ENCODE measurements at regions not wholly inside any gene's neighbourhood (a gene's known extent, or its start where the extent isn't known, plus 50 kb on each side); places are given as distances from the start of the nearest gene placed in this dataset.
"Not testable (repeated sequence)": the region's sequence is repeated elsewhere in the genome, so short reads cannot be mapped to it uniquely, and the experiment has no call there.

DNA sequence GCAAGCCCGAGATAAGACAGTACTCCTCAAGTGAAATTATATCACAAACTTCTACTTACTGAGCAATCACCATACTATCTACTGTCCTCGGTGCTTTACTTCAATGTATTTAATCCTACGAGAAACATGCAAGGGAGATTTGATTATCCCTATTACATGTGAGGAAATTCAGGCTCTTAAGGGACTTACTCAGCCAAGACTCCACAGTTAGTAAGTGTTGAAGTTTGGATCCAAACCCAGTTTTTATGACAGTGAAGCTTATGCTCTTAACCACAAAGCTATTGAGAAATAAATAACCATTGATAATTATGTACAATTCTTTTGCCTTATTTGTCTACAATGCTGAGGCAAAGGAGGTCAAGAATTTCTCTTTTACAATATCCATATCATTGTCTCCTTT lies 672.9 kb upstream of the ACVR2A start:
- Mint-ChIP-seq H3K9me3 (no peaks in the 10 kb centered on the region), H3K36me3 (ENCODE audit: low read depth) (peaks cover 1% of the 10 kb centered on the region), H3K27me3 (ENCODE audit: insufficient read depth) (peaks cover 6% of the 10 kb centered on the region), H3K4me1 (ENCODE audit: low read depth) (peaks cover 8% of the 10 kb centered on the region), H3K27ac (no peak overlapping the region), H3K4me3 (no peak overlapping the region)
- DNase-seq (ENCODE audit: low spot score), result no peak
- intact Hi-C loops (cut with micrococcal nuclease), result no loop called here

DNA sequence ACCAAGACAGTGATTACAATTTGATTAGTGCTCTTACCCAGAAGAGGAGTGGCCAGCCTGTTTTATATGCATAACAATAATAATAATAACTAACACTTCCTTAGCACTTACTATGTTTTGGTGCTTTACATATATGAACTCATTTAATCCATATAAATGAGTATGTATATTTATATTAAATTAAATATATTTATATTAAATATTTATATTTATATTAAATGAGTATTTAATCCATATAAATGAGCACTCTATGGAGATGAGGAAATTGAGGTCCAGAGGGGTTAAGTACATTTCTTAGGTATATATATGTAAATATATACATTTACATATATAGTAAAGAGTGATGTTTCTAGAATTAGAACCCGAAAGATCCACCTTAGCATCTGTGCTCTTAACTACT lies 673.9 kb upstream of the ACVR2A start:
- H3K4me1 Mint-ChIP-seq (ENCODE audit: low read depth), result peaks cover 1% of the 10 kb centered on the region
- no peak overlapping the region for H3K4me3 Mint-ChIP-seq
- H3K9me3 Mint-ChIP-seq, result no peaks in the 10 kb centered on the region
- no peak for DNase-seq (ENCODE audit: low spot score)
- peaks cover 6% of the 10 kb centered on the region for H3K27me3 Mint-ChIP-seq (ENCODE audit: insufficient read depth)
- intact Hi-C loops (cut with micrococcal nuclease), result no loop called here
- H3K36me3 Mint-ChIP-seq (ENCODE audit: low read depth), result no peaks in the 10 kb centered on the region
- H3K27ac Mint-ChIP-seq, result no peak overlapping the region

DNA sequence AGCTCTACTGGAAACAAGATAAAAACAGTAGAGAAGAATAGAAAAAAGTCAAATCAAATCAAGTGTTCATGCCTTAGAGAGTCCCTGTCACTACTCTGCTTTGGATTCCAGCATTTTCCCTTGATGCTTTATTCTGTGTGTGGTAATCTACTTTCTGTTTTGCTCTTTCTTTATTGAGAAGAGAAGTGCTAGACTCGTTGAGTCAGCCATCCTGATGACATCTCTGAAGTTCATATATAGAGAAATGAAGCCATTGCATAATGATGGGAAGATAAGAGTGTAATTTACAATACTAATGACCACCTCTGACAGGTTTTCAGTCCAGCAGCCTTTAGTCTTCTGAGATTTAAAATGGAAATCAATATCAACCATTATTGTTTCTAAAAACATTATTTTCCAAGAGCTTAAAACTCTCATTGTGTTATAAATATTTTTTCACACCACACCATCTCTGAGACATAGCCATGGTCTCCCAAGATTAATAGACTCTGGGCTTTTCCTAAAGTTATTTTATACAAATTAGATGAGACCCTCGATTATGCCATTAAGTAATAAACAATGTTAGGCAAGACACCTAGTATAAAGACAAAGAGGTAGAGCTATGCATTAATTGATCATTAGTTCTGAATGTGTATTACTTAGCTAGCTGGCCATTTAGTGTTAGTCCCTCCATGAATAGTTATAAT lies 679.0 kb upstream of the ACVR2A start:
- H3K9me3 Mint-ChIP-seq, result no peaks in the 10 kb centered on the region
- intact Hi-C loops (cut with micrococcal nuclease), result no loop called here
- H3K4me3 Mint-ChIP-seq, result no peak overlapping the region
- H3K27me3 Mint-ChIP-seq (ENCODE audit: insufficient read depth), result peaks cover 7% of the 10 kb centered on the region
- no peaks in the 10 kb centered on the region for H3K4me1 Mint-ChIP-seq (ENCODE audit: low read depth)
- no peaks in the 10 kb centered on the region for H3K36me3 Mint-ChIP-seq (ENCODE audit: low read depth)
- no peak for DNase-seq (ENCODE audit: low spot score)
- no peak overlapping the region for H3K27ac Mint-ChIP-seq

DNA sequence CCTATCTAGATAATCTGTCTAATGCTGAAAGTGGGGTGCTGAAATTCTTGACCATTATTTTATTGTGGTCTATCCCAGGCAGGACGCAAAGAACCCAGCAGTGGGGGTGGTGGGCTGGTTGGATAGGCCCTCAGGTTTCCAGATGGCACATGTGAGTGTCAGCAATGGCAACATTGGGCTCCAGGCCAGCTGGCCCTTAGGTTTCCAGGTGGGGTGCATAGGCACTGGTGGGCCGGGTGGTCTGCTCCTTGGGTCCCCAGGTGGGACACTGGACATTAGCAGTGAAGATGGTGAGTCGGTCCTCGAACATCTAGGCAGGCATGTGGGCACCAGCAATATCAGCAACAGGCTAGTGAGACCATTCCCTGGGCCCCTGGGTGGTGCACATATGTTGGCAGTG lies 680.3 kb upstream of the ACVR2A start:
- intact Hi-C loops (cut with micrococcal nuclease), result no loop called here
- Mint-ChIP-seq H3K27ac (no peak overlapping the region), H3K27me3 (ENCODE audit: insufficient read depth) (peaks cover 7% of the 10 kb centered on the region), H3K4me1 (ENCODE audit: low read depth) (no peaks in the 10 kb centered on the region), H3K9me3 (no peaks in the 10 kb centered on the region), H3K36me3 (ENCODE audit: low read depth) (no peaks in the 10 kb centered on the region), H3K4me3 (no peak overlapping the region)
- DNase-seq (ENCODE audit: low spot score), result no peak

DNA sequence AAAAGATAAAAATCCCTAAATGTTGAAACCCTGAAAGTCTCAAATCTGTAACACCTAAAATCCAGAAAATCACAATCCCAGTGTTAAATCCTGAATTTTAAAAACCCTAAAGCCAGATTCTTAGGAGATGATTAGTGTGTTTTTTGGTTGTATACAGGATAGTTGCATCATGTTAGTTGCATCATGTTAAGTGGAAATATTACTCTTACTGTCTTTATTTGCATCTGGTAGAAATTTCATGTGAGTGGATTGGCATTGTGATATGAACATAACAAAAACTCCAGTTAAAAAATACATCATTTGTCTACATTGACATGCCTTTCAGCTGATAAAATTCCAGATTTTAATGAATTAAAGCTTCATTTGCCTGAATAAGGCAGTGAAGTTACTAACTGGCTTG lies 683.1 kb upstream of the ACVR2A start:
- Mint-ChIP-seq H3K36me3 (ENCODE audit: low read depth) (no peaks in the 10 kb centered on the region), H3K9me3 (no peaks in the 10 kb centered on the region)
- intact Hi-C loops (cut with micrococcal nuclease), result no loop called here

GRCh38 chr2:147156970-147157369 lies 687.9 kb upstream of the ACVR2A start:
- Mint-ChIP-seq H3K27me3 (ENCODE audit: insufficient read depth) (peaks cover 5% of the 10 kb centered on the region), H3K9me3 (no peaks in the 10 kb centered on the region), H3K27ac (no peak overlapping the region), H3K4me1 (ENCODE audit: low read depth) (no peaks in the 10 kb centered on the region), H3K36me3 (ENCODE audit: low read depth) (peaks cover under 1% of the 10 kb centered on the region), H3K4me3 (no peak overlapping the region)
- DNase-seq (ENCODE audit: low spot score), result no peak
- intact Hi-C loops (cut with micrococcal nuclease), result loop anchor here (10.0 kb wide), 1 partner anchor 1938 kb away; no protein-coding TSS in a partner anchor

More for the DNA sequence above, 683.1 kb upstream of the ACVR2A start:
- no peaks in the 10 kb centered on the region for H3K4me1 Mint-ChIP-seq (ENCODE audit: low read depth)
- no peak overlapping the region for H3K4me3 Mint-ChIP-seq
- peaks cover 7% of the 10 kb centered on the region for H3K27me3 Mint-ChIP-seq (ENCODE audit: insufficient read depth)
- no peak overlapping the region for H3K27ac Mint-ChIP-seq
- no peak for DNase-seq (ENCODE audit: low spot score)

DNA sequence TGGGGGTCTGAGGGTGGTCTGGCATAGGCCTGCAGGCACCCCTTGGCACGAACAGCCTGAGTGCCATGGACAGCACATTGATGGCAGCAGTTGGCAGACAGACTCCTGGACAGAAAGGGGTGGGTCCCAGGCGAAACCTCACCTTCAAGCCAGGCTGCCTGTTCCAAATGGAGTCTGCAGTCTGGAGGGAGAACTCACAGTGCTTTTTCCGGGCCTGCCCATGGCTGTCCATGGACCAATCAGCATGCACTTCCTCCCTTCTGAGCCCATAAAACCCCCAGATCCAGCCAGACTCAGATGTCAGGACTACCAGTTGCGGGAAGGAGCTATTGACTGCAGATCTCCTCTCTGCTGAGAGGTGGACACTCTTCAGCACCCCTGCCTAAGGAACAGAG lies 694.6 kb upstream of the ACVR2A start:
- Mint-ChIP-seq H3K4me1 (ENCODE audit: low read depth) (no peaks in the 10 kb centered on the region), H3K27me3 (ENCODE audit: insufficient read depth) (no peaks in the 10 kb centered on the region), H3K9me3 (peaks cover 12% of the 10 kb centered on the region), H3K36me3 (ENCODE audit: low read depth) (peaks cover 1% of the 10 kb centered on the region), H3K4me3 (no peak overlapping the region), H3K27ac (no peak overlapping the region)
- DNase-seq (ENCODE audit: low spot score), result no peak
- intact Hi-C loops (cut with micrococcal nuclease), result loop anchor here (10.0 kb wide), 1 partner anchor 1945 kb away; no protein-coding TSS in a partner anchor

DNA sequence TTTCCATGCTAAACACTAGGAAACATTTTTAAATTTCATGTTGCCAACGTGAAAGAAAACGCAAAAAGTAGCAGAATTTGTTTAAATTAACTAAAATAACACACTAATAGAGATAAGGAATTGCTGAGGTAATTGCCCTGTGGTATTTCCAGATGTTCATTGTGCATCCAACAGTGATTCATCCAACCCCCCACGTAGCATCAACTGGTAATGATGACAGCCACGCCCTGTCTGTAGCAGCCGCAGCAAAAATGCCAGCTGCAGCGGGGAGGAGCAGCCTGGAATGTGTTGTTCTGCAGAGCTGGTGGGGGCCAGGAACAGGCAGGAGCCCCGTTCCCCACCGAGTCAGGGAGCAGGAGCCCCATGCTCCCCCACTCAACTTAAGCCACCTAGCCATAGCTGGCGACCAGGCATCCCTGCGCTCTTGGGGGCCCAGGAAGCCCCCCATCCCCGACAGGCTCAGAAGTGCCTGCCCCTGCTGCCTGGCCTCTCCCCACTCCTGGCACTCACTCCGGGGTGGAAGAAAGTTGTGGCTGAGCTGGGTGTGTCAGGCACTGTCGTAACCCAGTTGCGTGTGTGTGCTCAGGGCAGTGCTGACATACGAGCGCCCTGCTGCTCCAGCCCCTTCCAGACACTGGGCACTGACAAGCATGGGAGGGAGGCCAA lies 695.1 kb upstream of the ACVR2A start:
- no peak overlapping the region for H3K27ac Mint-ChIP-seq
- H3K36me3 Mint-ChIP-seq (ENCODE audit: low read depth), result peaks cover 1% of the 10 kb centered on the region
- H3K9me3 Mint-ChIP-seq, result peaks cover 12% of the 10 kb centered on the region
- H3K4me1 Mint-ChIP-seq (ENCODE audit: low read depth), result no peaks in the 10 kb centered on the region
- no peak overlapping the region for H3K4me3 Mint-ChIP-seq
- DNase-seq (ENCODE audit: low spot score), result no peak
- H3K27me3 Mint-ChIP-seq (ENCODE audit: insufficient read depth), result no peaks in the 10 kb centered on the region
- intact Hi-C loops (cut with micrococcal nuclease), result loop anchor here (10.0 kb wide), 1 partner anchor 1945 kb away; no protein-coding TSS in a partner anchor

GRCh38 chr2:147147802-147148201 lies 697.0 kb upstream of the ACVR2A start:
- Mint-ChIP-seq H3K9me3 (peaks cover 12% of the 10 kb centered on the region), H3K36me3 (ENCODE audit: low read depth) (peaks cover 1% of the 10 kb centered on the region), H3K27me3 (ENCODE audit: insufficient read depth) (peaks cover 3% of the 10 kb centered on the region), H3K4me1 (ENCODE audit: low read depth) (no peaks in the 10 kb centered on the region), H3K4me3 (no peak overlapping the region), H3K27ac (no peak overlapping the region)
- intact Hi-C loops (cut with micrococcal nuclease), result no loop called here
- DNase-seq (ENCODE audit: low spot score), result no peak

- Mint-ChIP-seq H3K27me3 (ENCODE audit: insufficient read depth) (peaks cover 3% of the 10 kb centered on the region), H3K9me3 (no peaks in the 10 kb centered on the region), H3K36me3 (ENCODE audit: low read depth) (peaks cover 1% of the 10 kb centered on the region), H3K4me1 (ENCODE audit: low read depth) (no peaks in the 10 kb centered on the region), H3K4me3 (no peak overlapping the region), H3K27ac (no peak overlapping the region)
- intact Hi-C loops (cut with micrococcal nuclease), result no loop called here
- DNase-seq (ENCODE audit: low spot score), result no peak
Measured at GRCh38 chr2:147141930-147142329, 702.9 kb upstream of the ACVR2A start.

- H3K27me3 Mint-ChIP-seq (ENCODE audit: insufficient read depth); H3K36me3 Mint-ChIP-seq (ENCODE audit: low read depth); H3K27ac Mint-ChIP-seq; DNase-seq (ENCODE audit: low spot score); intact Hi-C loops (cut with micrococcal nuclease); H3K4me1 Mint-ChIP-seq (ENCODE audit: low read depth); H3K4me3 Mint-ChIP-seq; H3K9me3 Mint-ChIP-seq: not testable (repeated sequence)
Measured at GRCh38 chr2:147139732-147140131, 705.1 kb upstream of the ACVR2A start.

DNA sequence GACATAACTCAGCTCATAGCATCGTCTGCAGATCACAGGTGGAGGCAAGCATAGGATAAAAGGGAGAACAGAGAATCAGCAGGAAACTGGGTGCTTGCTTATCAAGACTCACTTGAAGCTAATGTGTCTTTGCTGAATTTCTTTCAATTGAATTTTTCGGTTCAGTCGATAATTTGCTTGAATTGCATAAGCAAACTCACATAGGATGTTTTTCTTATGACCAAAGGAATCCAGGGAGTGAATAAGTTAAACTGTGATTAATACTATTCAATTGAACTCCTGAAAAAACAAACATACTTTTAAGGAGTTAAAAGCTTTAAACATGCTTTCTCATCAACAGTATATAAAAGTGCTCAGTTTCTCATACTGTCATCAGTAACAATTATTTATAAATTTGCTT lies 707.1 kb upstream of the ACVR2A start:
- intact Hi-C loops (cut with micrococcal nuclease), result no loop called here
- Mint-ChIP-seq H3K4me1 (ENCODE audit: low read depth) (no peaks in the 10 kb centered on the region), H3K27me3 (ENCODE audit: insufficient read depth) (peaks cover 4% of the 10 kb centered on the region), H3K27ac (no peak overlapping the region), H3K36me3 (ENCODE audit: low read depth) (peaks cover 1% of the 10 kb centered on the region), H3K4me3 (no peak overlapping the region), H3K9me3 (no peaks in the 10 kb centered on the region)
- DNase-seq (ENCODE audit: low spot score), result no peak

GRCh38 chr2:147135376-147135775 lies 709.5 kb upstream of the ACVR2A start:
- intact Hi-C loops (cut with micrococcal nuclease), result no loop called here
- Mint-ChIP-seq H3K4me1 (ENCODE audit: low read depth) (no peaks in the 10 kb centered on the region), H3K4me3 (no peak overlapping the region), H3K27me3 (ENCODE audit: insufficient read depth) (peaks cover 7% of the 10 kb centered on the region), H3K27ac (no peak overlapping the region), H3K36me3 (ENCODE audit: low read depth) (peaks cover 1% of the 10 kb centered on the region), H3K9me3 (no peaks in the 10 kb centered on the region)
- DNase-seq (ENCODE audit: low spot score), result no peak

All from activated T-helper 1 cell treated with anti-CD3 and anti-CD28 coated beads, Interleukin-12 subunit alpha, Interleukin-12 subunit beta, Interleukin-2, Interleukin-4 antibody, amounts not matched to agents 30 ng/mL and 10 ng/mL and 1 ng/mL, durations not matched to agents 14 hours and 24 hours and 36 hours (primary cell).